Vagina (tissue), 2 donors: ENCODE measurements at regions not wholly inside any gene's neighbourhood (a gene's known extent, or its start where the extent isn't known, plus 50 kb on each side); places are given as distances from the start of the nearest gene placed in this dataset.
"Not testable (repeated sequence)": the region's sequence is repeated elsewhere in the genome, so short reads cannot be mapped to it uniquely, and the experiment has no call there.

Experiments
- DNase-seq, 2 donors: peaks; one replicate each; pipeline ENCODE4 v3.0.0-alpha.2; 2017; ENCODE audit errors: extremely low spot score in 2 of 2
- H3K27ac ChIP-seq: fragments of 200-600 bp; sonication (generic); one replicate; pipeline ENCODE4 v1.5.1; 2019
- H3K27me3 ChIP-seq: fragments of 200-600 bp; sonication (generic); one replicate; pipeline ENCODE4 v1.5.1; 2019
- H3K36me3 ChIP-seq, 2 donors: fragments of 200-600 bp; sonication (generic); one replicate each; pipeline ENCODE4 v1.5.1; 2017 to 2019
- H3K4me1 ChIP-seq: fragments of 200-600 bp; sonication (generic); one replicate; pipeline ENCODE4 v1.5.1; 2019
- H3K4me3 ChIP-seq, 2 donors: fragments of 200-600 bp; sonication (generic); 1 replicate in 1 of 2; 2 replicates in 1 of 2; pipeline ENCODE4 v1.5.1; 2016 to 2019
- H3K9me3 ChIP-seq: fragments of 200-600 bp; sonication (generic); one replicate; pipeline ENCODE4 v1.5.1; 2019
- CTCF ChIP-seq, 3 experiments: fragments of 450-650 bp in 2 of 3; fragments of 200-600 bp in 1 of 3; sonication (generic) in 1 of 3; IDR thresholded peaks; one replicate each; pipeline ENCODE4 v1.5.1; 2017 to 2019; ENCODE audit warnings: antibody characterized with exemption in 3 of 3, mild to moderate bottlenecking in 2 of 3, moderate library complexity in 2 of 3
- POLR2A ChIP-seq, 2 donors: fragments of 450-650 bp; IDR thresholded peaks; one replicate each; pipeline ENCODE4 v1.6.1; 2017; ENCODE audit warnings: antibody characterized with exemption in 2 of 2, mild to moderate bottlenecking in 2 of 2, moderate library complexity in 2 of 2
- POLR2AphosphoS5 ChIP-seq, 2 donors: sonication (generic); formaldehyde crosslinking; IDR thresholded peaks; one replicate each; pipeline ENCODE4 v1.9.0; 2017; ENCODE audit warnings: antibody characterized with exemption in 2 of 2, mild to moderate bottlenecking in 2 of 2, low read depth in 1 of 2; ENCODE audit not compliant: insufficient read depth in 1 of 2
- intact Hi-C: fragments of 100-400 bp; cut with DNase I; formaldehyde crosslinking; loops from one replicate; pipeline ENCODE4 v1.15.1; 2023

- Histone ChIP-seq H3K9me3 (no peaks in the 10 kb centered on the region), H3K27ac (no peak overlapping the region), H3K4me1 (no peaks in the 10 kb centered on the region), H3K27me3 (no peaks in the 10 kb centered on the region), H3K4me3 (no peak overlapping the region), H3K36me3 (no peaks in the 10 kb centered on the region)
- intact Hi-C loops = no loop called here
- TF ChIP-seq CTCF (IDR thresholded peaks at IDR 0.05) (no peak), POLR2A (IDR thresholded peaks at IDR 0.05) (no peak), POLR2AphosphoS5 (IDR thresholded peaks at IDR 0.05; ENCODE audit: insufficient read depth in 1 of 2, low read depth in 1 of 2) (no peak)
- DNase-seq = no peak
These were observed 206.4 kb upstream of the ALG10B start for GRCh38 chr12:38110026-38110699.

DNA sequence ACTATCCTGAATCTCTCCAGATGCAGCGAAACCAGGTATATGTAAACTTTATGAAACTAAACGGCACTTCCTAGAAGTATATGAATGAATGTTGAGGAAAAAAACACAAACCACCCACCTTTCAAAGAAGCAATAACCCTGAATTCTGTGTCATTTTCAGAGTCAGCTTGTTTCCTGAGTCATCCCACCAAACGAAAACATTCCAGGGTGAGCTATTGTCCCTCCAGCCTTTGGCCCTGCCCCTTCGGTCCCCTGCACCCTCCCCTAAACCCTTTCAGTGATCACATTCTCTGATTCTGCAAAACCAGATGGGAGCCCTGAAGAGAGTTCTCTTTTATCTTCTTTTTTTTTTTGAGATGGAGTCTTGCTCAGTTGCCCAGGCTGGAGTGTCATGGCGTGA is 202.6 kb upstream of the ALG10B start:
- Histone ChIP-seq H3K36me3 (no peaks in the 10 kb centered on the region), H3K9me3 (no peaks in the 10 kb centered on the region), H3K4me1 (no peaks in the 10 kb centered on the region), H3K4me3 (no peak overlapping the region), H3K27ac (no peak overlapping the region), H3K27me3 (no peaks in the 10 kb centered on the region)
- intact Hi-C loops = no loop called here
- DNase-seq = no peak
- no peak for TF ChIP-seq CTCF (IDR thresholded peaks at IDR 0.05)
- TF ChIP-seq POLR2AphosphoS5 (IDR thresholded peaks at IDR 0.05; ENCODE audit: insufficient read depth in 1 of 2, low read depth in 1 of 2) = no peak
- no peak for TF ChIP-seq POLR2A (IDR thresholded peaks at IDR 0.05)

- Histone ChIP-seq H3K4me1 (no peaks in the 10 kb centered on the region), H3K27me3 (no peaks in the 10 kb centered on the region), H3K4me3 (no peak overlapping the region), H3K27ac (no peak overlapping the region), H3K9me3 (no peaks in the 10 kb centered on the region), H3K36me3 (no peaks in the 10 kb centered on the region)
- intact Hi-C loops = no loop called here
- TF ChIP-seq POLR2A (IDR thresholded peaks at IDR 0.05) (no peak), POLR2AphosphoS5 (IDR thresholded peaks at IDR 0.05; ENCODE audit: insufficient read depth in 1 of 2, low read depth in 1 of 2) (no peak), CTCF (IDR thresholded peaks at IDR 0.05) (no peak)
- no peak for DNase-seq
These were observed 199.6 kb upstream of the ALG10B start for GRCh38 chr12:38116968-38117367.

GRCh38 chr12:38118632-38119031 is 197.9 kb upstream of the ALG10B start:
- no peaks in the 10 kb centered on the region for H3K36me3 ChIP-seq
- intact Hi-C loops = no loop called here
- no peaks in the 10 kb centered on the region for H3K27me3 ChIP-seq
- H3K4me3 ChIP-seq = no peak overlapping the region
- H3K27ac ChIP-seq = no peak overlapping the region
- H3K9me3 ChIP-seq = no peaks in the 10 kb centered on the region
- TF ChIP-seq POLR2A (IDR thresholded peaks at IDR 0.05) (no peak), POLR2AphosphoS5 (IDR thresholded peaks at IDR 0.05; ENCODE audit: insufficient read depth in 1 of 2, low read depth in 1 of 2) (no peak), CTCF (IDR thresholded peaks at IDR 0.05) (no peak)
- H3K4me1 ChIP-seq = no peaks in the 10 kb centered on the region
- peak in 1 of 2 donors; percentile 18 for DNase-seq

- intact Hi-C loops = no loop called here
- H3K27me3 ChIP-seq = no peaks in the 10 kb centered on the region
- H3K4me1 ChIP-seq = no peaks in the 10 kb centered on the region
- no peak overlapping the region for H3K27ac ChIP-seq
- no peak for DNase-seq
- TF ChIP-seq CTCF (IDR thresholded peaks at IDR 0.05) (no peak), POLR2AphosphoS5 (IDR thresholded peaks at IDR 0.05; ENCODE audit: insufficient read depth in 1 of 2, low read depth in 1 of 2) (no peak), POLR2A (IDR thresholded peaks at IDR 0.05) (no peak)
- H3K36me3 ChIP-seq = no peaks in the 10 kb centered on the region
- H3K9me3 ChIP-seq = no peaks in the 10 kb centered on the region
- no peak overlapping the region for H3K4me3 ChIP-seq
These were observed 196.1 kb upstream of the ALG10B start for GRCh38 chr12:38120438-38120837.

GRCh38 chr12:38123028-38123427 is 193.5 kb upstream of the ALG10B start:
- H3K27ac ChIP-seq, intact Hi-C loops, DNase-seq: not testable (repeated sequence)

More at GRCh38 chr12:38123028-38123427, 193.5 kb upstream of the ALG10B start:
- not testable (repeated sequence) for H3K4me3 ChIP-seq, H3K4me1 ChIP-seq, H3K36me3 ChIP-seq, H3K9me3 ChIP-seq, H3K27me3 ChIP-seq
